Glutamatergic neuron (in vitro differentiated cells): ENCODE measurements at regions not wholly inside any gene's neighbourhood (a gene's known extent, or its start where the extent isn't known, plus 50 kb on each side); places are given as distances from the start of the nearest gene placed in this dataset.

Source experiments
- DNase-seq: peaks from one replicate; pipeline ENCODE4 v3.0.0; 2022
- H3K27ac Mint-ChIP-seq: one replicate; pipeline ENCODE4 v1.8.0; 2020; ENCODE audit warnings: mild to moderate bottlenecking, mixed read lengths, inconsistent platforms; ENCODE audit not compliant: unreplicated experiment
- H3K27me3 Mint-ChIP-seq: one replicate; pipeline ENCODE4 v1.8.0; 2020; ENCODE audit warnings: mild to moderate bottlenecking, moderate library complexity, mixed read lengths, inconsistent platforms; ENCODE audit not compliant: unreplicated experiment
- H3K36me3 Mint-ChIP-seq: one replicate; pipeline ENCODE4 v1.8.0; 2020; ENCODE audit warnings: mild to moderate bottlenecking, mixed read lengths, inconsistent platforms; ENCODE audit not compliant: unreplicated experiment
- H3K4me1 Mint-ChIP-seq: one replicate; pipeline ENCODE4 v1.8.0; 2020; ENCODE audit warnings: mild to moderate bottlenecking, low read depth, mixed read lengths, inconsistent platforms; ENCODE audit not compliant: unreplicated experiment
- H3K4me3 Mint-ChIP-seq: one replicate; pipeline ENCODE4 v1.8.0; 2020; ENCODE audit warnings: mild to moderate bottlenecking, mixed read lengths, inconsistent platforms; ENCODE audit not compliant: unreplicated experiment
- H3K9me3 Mint-ChIP-seq: one replicate; pipeline ENCODE4 v1.8.0; 2020; ENCODE audit warnings: mild to moderate bottlenecking, moderate library complexity, mixed read lengths, inconsistent platforms; ENCODE audit not compliant: unreplicated experiment
- TF ChIP-seq, protein P1 (sequence below): fragments of 200-600 bp; sonication (generic); IDR thresholded peaks from one replicate; pipeline ENCODE4 v1.5.0; 2021; ENCODE audit not compliant: partially characterized antibody, unreplicated experiment

DNA sequence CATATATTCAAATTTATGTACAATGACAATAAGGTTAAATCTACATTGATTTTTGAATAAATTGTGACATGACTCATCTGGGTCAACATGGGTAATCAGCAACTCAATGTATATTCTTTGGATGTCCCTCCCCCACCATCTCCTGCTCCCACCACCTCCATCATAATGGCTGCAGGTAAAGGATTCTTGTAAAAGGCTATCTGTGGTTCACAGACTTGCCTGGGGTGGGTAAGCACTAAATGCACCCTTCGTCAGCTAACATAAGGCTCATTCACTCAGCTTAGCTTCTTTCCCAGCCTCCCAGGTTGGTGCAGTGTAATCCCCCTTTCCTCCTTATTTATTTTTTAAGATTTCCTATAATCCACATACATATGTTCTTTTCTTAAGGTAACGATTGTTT is 355.7 kb upstream of the DPYD start:
- H3K4me3 Mint-ChIP-seq = no peak overlapping the region
- TF ChIP-seq, protein P1, sequence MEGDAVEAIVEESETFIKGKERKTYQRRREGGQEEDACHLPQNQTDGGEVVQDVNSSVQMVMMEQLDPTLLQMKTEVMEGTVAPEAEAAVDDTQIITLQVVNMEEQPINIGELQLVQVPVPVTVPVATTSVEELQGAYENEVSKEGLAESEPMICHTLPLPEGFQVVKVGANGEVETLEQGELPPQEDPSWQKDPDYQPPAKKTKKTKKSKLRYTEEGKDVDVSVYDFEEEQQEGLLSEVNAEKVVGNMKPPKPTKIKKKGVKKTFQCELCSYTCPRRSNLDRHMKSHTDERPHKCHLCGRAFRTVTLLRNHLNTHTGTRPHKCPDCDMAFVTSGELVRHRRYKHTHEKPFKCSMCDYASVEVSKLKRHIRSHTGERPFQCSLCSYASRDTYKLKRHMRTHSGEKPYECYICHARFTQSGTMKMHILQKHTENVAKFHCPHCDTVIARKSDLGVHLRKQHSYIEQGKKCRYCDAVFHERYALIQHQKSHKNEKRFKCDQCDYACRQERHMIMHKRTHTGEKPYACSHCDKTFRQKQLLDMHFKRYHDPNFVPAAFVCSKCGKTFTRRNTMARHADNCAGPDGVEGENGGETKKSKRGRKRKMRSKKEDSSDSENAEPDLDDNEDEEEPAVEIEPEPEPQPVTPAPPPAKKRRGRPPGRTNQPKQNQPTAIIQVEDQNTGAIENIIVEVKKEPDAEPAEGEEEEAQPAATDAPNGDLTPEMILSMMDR = no peak
- H3K9me3 Mint-ChIP-seq = no peaks in the 10 kb centered on the region
- no peak overlapping the region for H3K27ac Mint-ChIP-seq
- H3K36me3 Mint-ChIP-seq = no peaks in the 10 kb centered on the region
- no peak for DNase-seq
- peaks cover 3% of the 10 kb centered on the region for H3K27me3 Mint-ChIP-seq
- H3K4me1 Mint-ChIP-seq = peaks cover 9% of the 10 kb centered on the region

DNA sequence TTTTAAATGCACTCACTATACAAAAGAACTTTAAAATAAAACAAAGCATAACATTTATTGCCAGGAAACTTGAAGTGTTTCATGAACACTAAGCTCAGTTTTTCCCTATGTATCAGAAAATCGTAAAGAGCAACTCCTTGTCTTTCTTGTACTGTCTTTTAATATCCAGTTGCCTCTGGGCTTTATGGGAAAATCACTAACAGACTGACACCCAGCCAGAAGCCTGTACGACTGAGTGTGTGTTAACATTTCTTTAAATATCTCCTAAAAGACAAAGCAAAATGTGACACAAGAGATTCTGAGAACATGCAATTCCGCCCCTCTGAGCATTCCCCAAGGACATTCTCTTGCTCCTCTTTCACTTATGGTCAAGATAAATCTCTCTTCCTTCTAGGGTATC is 347.5 kb upstream of the DPYD start:
- Mint-ChIP-seq H3K36me3 (no peaks in the 10 kb centered on the region), H3K27ac (no peak overlapping the region), H3K27me3 (peaks cover 3% of the 10 kb centered on the region), H3K4me3 (no peak overlapping the region), H3K9me3 (no peaks in the 10 kb centered on the region), H3K4me1 (peaks cover 6% of the 10 kb centered on the region)
- DNase-seq = no peak
- TF ChIP-seq, protein P1 = no peak

DNA sequence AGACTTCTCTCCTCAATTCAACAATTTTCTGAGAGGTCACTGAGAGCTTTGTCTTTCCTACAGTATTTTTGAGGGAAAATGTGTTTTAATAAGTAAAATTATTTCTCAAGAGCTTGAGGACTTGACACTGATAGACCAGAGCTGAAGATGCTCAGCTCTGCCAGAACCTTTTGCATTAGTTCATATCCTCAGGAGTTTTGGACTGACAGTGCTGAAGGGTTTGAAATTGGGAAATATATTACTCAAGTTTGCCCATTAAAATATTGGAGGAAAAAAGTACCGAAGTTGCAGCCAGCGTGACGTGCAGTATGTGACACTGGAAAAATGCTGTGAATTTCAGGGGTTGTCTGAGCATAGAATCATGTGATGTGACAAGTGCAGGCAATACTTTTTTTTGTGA is 346.6 kb upstream of the DPYD start:
- TF ChIP-seq, protein P1 = no peak
- H3K27me3 Mint-ChIP-seq = peaks cover 3% of the 10 kb centered on the region
- no peak for DNase-seq
- H3K9me3 Mint-ChIP-seq = no peaks in the 10 kb centered on the region
- no peak overlapping the region for H3K4me3 Mint-ChIP-seq
- H3K36me3 Mint-ChIP-seq = no peaks in the 10 kb centered on the region
- peaks cover 6% of the 10 kb centered on the region for H3K4me1 Mint-ChIP-seq
- H3K27ac Mint-ChIP-seq = no peak overlapping the region

DNA sequence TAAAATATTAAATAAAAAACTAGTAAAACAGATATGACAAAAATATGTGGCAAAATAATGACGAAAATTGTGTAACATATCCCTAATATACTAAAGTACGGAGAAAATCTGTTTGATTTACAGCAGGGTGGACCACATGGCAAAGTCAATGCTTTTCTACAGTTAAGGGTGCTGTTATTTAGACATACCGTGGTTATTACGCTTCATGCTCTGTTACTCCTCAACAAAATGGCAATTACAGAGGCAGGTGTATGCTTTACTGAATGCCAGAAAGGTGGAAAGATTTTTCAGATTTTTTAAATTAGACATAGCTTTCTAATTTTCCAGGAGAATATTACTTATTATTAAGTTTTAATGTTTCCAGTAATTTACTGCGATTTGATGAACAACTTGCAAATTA is 343.9 kb upstream of the DPYD start:
- no peaks in the 10 kb centered on the region for H3K27me3 Mint-ChIP-seq
- DNase-seq = no peak
- no peak overlapping the region for H3K27ac Mint-ChIP-seq

DNA sequence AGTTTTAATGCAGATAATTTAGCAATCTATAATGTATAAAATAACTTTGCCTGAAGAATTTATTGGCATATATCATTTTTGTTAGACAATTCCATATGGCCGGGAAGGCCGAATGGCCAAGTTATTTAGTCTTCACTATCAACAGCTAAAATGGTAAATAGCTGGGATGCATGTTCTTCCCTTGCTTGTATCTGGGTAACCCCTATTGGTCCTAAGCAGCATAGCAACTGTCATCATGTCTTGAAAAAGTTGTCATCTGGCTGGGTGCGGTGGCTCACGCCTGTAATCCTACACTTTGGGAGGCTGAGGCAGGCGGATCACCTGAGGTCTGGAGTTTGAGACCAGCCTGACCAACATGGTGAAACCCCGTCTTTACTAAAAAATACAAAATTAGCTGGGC is 340.0 kb upstream of the DPYD start:
- Mint-ChIP-seq H3K4me3 (no peak overlapping the region), H3K27me3 (no peaks in the 10 kb centered on the region), H3K4me1 (no peaks in the 10 kb centered on the region), H3K9me3 (no peaks in the 10 kb centered on the region), H3K36me3 (peaks cover 4% of the 10 kb centered on the region), H3K27ac (no peak overlapping the region)
- no peak for DNase-seq
- TF ChIP-seq, protein P1 = no peak

More for the DNA sequence above, 343.9 kb upstream of the DPYD start:
- Mint-ChIP-seq H3K36me3 (no peaks in the 10 kb centered on the region), H3K9me3 (no peaks in the 10 kb centered on the region), H3K4me3 (no peak overlapping the region), H3K4me1 (peaks cover 6% of the 10 kb centered on the region)
- TF ChIP-seq, protein P1 = no peak
